Esophagus muscularis mucosa (tissue), 4 donors: ENCODE measurements at regions not wholly inside any gene's neighbourhood (a gene's known extent, or its start where the extent isn't known, plus 50 kb on each side); places are given as distances from the start of the nearest gene placed in this dataset.
"Not testable (repeated sequence)": the region's sequence is repeated elsewhere in the genome, so short reads cannot be mapped to it uniquely, and the experiment has no call there.

Source experiments
- CTCF ChIP-seq, 3 experiments: fragments of 200-600 bp in 2 of 3; fragments of 450-650 bp in 1 of 3; sonication (generic) in 2 of 3; IDR thresholded peaks; one replicate each; pipeline ENCODE4 v1.5.1; 2017 to 2019; ENCODE audit warnings: antibody characterized with exemption in 3 of 3, mild to moderate bottlenecking in 2 of 3, moderate library complexity in 1 of 3
- EP300 ChIP-seq: sonication (generic); formaldehyde crosslinking; IDR thresholded peaks from one replicate; pipeline ENCODE4 v1.6.1; 2017; ENCODE audit warnings: antibody characterized with exemption
- POLR2A ChIP-seq: fragments of 450-650 bp; IDR thresholded peaks from one replicate; pipeline ENCODE4 v1.6.1; 2017; ENCODE audit warnings: antibody characterized with exemption, moderate library complexity, mild to moderate bottlenecking, low read depth

- not testable (repeated sequence) for TF ChIP-seq CTCF (IDR thresholded peaks at IDR 0.05); POLR2A; EP300
These were observed 283.5 kb downstream of the AGTPBP1 start for GRCh38 chr9:85458114-85458864.
